Effector memory CD8-positive, alpha-beta T cell (primary cell): ENCODE measurements at regions not wholly inside any gene's neighbourhood (a gene's known extent, or its start where the extent isn't known, plus 50 kb on each side); places are given as distances from the start of the nearest gene placed in this dataset.

Experiments
- ATAC-seq: fragments of 150-1000 bp; cut with Tn5 transposase; replicated peaks from 2 replicates; pipeline ENCODE4 v1.10.0; 2021; ENCODE audit warnings: mild to moderate bottlenecking, moderate library complexity
- DNase-seq, 3 experiments: peaks; one replicate each; pipeline ENCODE4 v3.0.0; 2021
- H3K27ac Mint-ChIP-seq, 2 donors: one replicate each; pipeline ENCODE4 v1.8.0; 2022; ENCODE audit warnings: mild to moderate bottlenecking in 2 of 2, mixed read lengths in 2 of 2, moderate library complexity in 2 of 2
- H3K27me3 Mint-ChIP-seq, 2 donors: one replicate each; pipeline ENCODE4 v1.8.0; 2022; ENCODE audit warnings: mixed read lengths in 2 of 2
- H3K36me3 Mint-ChIP-seq: one replicate; pipeline ENCODE4 v1.8.0; 2022; ENCODE audit warnings: mild to moderate bottlenecking, moderate library complexity, mixed read lengths; ENCODE audit not compliant: insufficient read depth
- H3K4me1 Mint-ChIP-seq, 2 donors: one replicate each; pipeline ENCODE4 v1.8.0; 2022; ENCODE audit warnings: low read depth in 2 of 2, mixed read lengths in 2 of 2
- H3K4me3 Mint-ChIP-seq, 2 donors: one replicate each; pipeline ENCODE4 v1.8.0; 2022; ENCODE audit warnings: mild to moderate bottlenecking in 2 of 2, mixed read lengths in 2 of 2, moderate library complexity in 2 of 2
- H3K9me3 Mint-ChIP-seq, 2 donors: one replicate each; pipeline ENCODE4 v1.8.0; 2022; ENCODE audit warnings: mixed read lengths in 2 of 2

DNA sequence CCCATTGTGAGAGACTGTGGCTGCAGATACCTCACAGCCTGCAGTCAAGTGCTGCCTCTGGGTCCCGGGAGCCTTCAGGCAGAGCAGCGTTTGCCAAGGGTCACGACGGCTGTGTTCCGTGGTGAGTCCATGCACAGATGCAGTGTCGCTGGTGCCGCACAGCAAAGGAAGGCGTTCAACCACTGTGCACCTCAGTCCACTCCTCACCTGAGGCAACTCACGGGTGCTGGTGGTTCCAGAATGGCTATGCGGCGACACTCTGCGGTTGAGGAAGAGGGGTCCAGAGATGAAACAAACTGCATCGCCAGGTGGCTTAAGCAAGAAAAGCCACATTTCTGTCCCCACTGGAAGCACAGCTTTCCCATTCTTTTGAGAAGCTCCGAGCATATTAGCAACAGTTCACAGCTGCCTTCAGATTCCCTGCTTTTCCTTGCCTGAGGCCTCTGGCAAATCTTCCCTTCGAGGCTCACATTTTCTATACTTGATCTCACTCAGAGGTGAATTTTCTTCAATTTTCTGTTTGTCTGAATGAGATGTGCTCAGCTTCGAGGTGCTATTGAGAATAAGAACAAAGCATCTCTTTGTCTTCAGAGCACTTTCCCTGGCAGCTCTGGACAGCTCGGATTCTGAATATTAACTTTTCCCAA is 208.8 kb upstream of the TWIST2 start:
- no peaks in the 10 kb centered on the region for H3K9me3 Mint-ChIP-seq
- H3K4me1 Mint-ChIP-seq, result peaks cover 0 to 3% of the 10 kb centered on the region in 2 donors
- ATAC-seq (no peak), DNase-seq (no peak)
- no peak overlapping the region for H3K27ac Mint-ChIP-seq
- H3K4me3 Mint-ChIP-seq, result no peak overlapping the region
- peaks cover 37 to 78% of the 10 kb centered on the region in 2 donors for H3K27me3 Mint-ChIP-seq
- peaks cover 2% of the 10 kb centered on the region for H3K36me3 Mint-ChIP-seq

DNA sequence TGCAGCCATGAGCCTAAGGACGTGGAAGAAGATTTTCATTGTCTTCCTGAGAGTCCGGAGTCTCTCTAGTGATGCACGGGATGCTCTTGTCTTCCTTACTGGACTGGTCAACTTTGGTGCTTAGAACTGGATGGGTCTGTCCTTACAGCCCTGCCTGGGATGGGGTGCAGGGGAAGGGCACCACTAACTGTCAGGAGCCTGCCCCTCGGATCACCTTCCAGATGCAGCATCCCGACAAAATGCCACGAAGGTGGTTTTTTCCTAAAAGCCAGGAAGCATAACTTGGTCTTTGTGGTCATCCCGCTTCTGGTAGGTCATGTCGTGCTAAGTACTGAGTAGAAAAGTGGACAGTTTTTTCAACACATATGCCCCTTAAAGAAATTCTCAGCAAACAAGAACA is 207.4 kb upstream of the TWIST2 start:
- H3K4me3 Mint-ChIP-seq, result no peak overlapping the region

DNA sequence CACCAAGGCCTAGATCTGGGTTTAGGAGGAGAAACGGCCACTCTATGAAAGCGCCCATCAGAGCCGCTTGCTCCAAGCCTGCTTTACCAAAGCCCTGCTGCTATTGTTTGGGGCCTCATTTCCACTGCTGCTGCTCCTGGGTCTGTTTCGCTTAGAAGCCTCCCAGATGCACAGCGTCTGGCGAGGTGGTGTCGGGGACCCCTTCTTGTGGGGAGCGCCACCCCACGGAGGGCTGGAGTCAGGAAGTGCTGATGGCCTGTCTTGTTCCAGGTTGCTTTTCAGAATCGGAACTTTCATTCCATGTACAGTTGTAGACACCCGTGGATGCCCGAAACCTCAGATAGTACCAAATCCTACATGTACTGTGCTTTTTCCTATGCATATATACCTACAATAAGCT is 204.9 kb upstream of the TWIST2 start:
- Mint-ChIP-seq H3K4me1 (peaks cover 0 to 3% of the 10 kb centered on the region in 2 donors), H3K36me3 (no peaks in the 10 kb centered on the region), H3K27ac (no peak overlapping the region), H3K27me3 (peaks cover 15 to 59% of the 10 kb centered on the region in 2 donors), H3K9me3 (no peaks in the 10 kb centered on the region), H3K4me3 (no peak overlapping the region)
- ATAC-seq, result no peak
- no peak for DNase-seq

More for the DNA sequence above, 207.4 kb upstream of the TWIST2 start:
- H3K27ac Mint-ChIP-seq, result no peak overlapping the region
- ATAC-seq, result no peak
- H3K4me1 Mint-ChIP-seq, result peaks cover 0 to 3% of the 10 kb centered on the region in 2 donors
- H3K27me3 Mint-ChIP-seq, result peaks cover 28 to 72% of the 10 kb centered on the region in 2 donors
- H3K9me3 Mint-ChIP-seq, result no peaks in the 10 kb centered on the region
- no peak for DNase-seq
- H3K36me3 Mint-ChIP-seq, result no peaks in the 10 kb centered on the region

DNA sequence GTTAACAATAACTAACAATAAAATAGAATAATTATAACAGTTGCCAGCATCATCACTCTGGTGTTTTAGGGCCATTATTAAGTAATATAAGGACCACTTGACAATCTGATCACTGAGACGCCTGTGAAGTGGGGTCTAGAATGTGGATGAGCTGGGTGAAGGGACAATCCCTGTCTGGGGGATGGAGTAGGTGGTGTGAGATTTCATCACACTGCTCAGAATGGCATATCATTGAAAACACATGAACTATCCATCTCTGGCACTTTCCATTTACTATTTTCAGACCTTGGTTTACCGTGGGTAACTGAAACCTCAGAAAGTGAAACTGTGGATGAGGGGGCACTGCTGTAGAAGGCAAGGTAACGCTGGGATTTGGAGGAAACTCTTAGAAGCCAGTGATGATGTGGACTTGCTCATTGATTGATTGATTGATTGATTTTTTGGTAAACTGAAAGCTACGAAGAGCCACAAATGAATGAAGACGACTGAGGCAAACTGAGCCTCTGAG is 204.4 kb upstream of the TWIST2 start:
- DNase-seq (no peak), ATAC-seq (no peak)
- peaks cover 15 to 55% of the 10 kb centered on the region in 2 donors for H3K27me3 Mint-ChIP-seq
- H3K4me1 Mint-ChIP-seq, result peaks cover 0 to 3% of the 10 kb centered on the region in 2 donors
- H3K27ac Mint-ChIP-seq, result no peak overlapping the region
- H3K4me3 Mint-ChIP-seq, result no peak overlapping the region
- H3K9me3 Mint-ChIP-seq, result no peaks in the 10 kb centered on the region
- H3K36me3 Mint-ChIP-seq, result no peaks in the 10 kb centered on the region

DNA sequence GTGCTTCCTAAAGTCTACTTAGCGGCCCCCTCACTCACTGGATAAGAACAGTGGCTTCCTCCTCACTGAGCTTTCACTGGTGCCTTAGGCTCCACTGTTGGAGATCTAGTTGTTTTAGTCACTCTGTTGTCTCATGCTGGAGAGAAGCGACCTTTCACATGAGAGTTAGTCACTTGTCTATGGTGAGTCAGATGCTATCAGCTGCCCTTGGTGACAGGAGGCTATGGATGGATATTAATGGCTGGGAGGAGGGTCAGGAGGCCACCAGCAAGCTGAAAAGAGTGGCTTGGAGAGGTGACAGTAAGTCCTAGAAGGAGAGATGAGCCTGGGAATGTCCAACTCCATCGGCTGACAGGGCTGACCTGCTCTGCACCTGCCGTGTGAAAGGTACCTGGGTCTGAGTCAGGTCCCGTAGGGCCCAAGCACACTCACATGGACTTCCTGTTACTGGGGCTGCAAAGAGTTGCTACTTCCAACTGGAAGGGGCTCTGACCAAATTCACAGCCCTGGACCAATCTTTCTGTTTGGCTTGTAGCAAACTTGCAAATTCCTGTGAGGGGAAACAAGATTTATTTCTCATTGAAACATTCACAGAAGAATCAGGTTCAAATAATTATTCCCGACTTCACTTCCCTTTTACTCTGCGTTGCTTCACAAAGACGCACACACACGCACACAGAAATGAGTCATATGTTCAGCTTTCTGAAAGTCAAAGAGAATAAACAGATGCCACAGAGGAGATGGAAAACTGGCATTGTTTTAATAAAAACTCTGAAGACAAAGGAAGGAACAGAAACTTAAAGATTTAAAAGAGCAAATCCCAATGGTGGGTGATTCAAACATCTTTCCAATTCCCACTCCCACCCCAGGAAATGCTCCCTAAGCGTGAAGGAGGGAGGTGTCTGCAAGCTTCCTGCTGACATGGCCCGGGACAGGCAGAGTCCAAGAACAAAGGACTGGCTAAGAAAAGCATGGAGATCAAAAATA is 203.5 kb upstream of the TWIST2 start:
- Mint-ChIP-seq H3K4me3 (no peak overlapping the region), H3K9me3 (no peaks in the 10 kb centered on the region), H3K27me3 (peaks cover 16 to 47% of the 10 kb centered on the region in 2 donors), H3K27ac (no peak overlapping the region), H3K4me1 (peaks cover 0 to 3% of the 10 kb centered on the region in 2 donors), H3K36me3 (no peaks in the 10 kb centered on the region)
- no peak for DNase-seq
- no peak for ATAC-seq

DNA sequence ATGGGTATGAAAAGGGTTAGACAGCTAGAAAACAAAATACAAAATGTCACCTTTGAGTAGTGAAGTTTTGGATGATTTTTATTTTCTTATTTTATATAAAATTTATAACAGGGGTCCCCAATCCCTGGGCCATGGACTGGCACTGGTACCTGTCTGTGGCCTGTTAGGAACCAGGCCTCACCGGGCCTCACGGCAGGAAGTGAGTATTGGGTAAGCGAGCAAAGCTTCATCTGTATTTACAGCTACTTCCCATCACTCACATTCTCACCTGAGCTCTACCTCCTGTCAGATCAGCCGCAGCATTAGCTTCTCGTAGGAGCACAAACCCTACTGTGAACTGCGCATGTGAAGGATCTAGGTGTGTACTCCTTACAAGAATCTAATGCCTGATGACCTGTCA is 202.8 kb upstream of the TWIST2 start:
- no peak for DNase-seq
- H3K4me1 Mint-ChIP-seq, result peaks cover 0 to 3% of the 10 kb centered on the region in 2 donors
- ATAC-seq, result no peak
- H3K27me3 Mint-ChIP-seq, result peaks cover 16 to 47% of the 10 kb centered on the region in 2 donors
- no peak overlapping the region for H3K4me3 Mint-ChIP-seq
- H3K9me3 Mint-ChIP-seq, result no peaks in the 10 kb centered on the region
- H3K27ac Mint-ChIP-seq, result no peak overlapping the region
- no peaks in the 10 kb centered on the region for H3K36me3 Mint-ChIP-seq

DNA sequence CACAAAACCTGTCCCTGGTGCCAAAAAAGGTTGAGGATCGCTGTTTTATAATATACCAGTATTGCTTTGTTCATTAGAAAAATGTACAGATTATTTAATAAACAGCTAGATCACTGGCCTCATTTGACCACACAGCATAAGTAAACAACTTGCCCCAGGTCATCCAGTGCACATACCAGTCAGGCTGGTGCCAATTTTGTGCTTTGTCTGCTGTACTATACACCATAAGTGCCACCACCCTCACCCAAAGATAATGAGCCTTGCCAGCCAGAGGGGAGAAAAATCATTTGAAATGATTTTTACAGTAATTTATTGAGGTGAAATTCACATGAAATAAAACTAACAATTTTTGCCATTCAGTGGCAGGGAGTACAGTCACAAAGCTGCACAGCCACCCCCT is 202.2 kb upstream of the TWIST2 start:
- Mint-ChIP-seq H3K36me3 (no peaks in the 10 kb centered on the region), H3K4me3 (no peak overlapping the region), H3K9me3 (no peaks in the 10 kb centered on the region), H3K4me1 (peaks cover 0 to 3% of the 10 kb centered on the region in 2 donors), H3K27me3 (peaks cover 18 to 47% of the 10 kb centered on the region in 2 donors), H3K27ac (no peak overlapping the region)
- DNase-seq (no peak), ATAC-seq (no peak)

DNA sequence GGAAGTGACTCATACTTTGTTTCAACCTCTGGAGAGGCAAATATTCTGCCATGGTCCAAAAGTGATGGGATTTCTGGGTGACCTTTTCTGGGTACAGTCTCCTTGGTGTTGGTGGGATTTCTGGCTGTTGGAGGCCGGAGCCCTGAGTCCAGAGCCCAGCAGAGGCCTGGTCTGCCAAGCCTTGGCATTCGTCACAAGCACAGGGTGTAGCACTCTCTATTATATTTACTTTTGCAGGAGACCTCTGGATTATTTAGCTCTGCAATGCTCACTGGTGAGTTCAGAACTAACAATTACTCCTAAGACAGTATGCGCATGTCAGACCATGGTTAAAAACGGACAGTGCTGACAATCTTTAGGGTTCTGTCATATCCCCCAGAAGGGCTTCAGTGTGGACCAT is 201.6 kb upstream of the TWIST2 start:
- Mint-ChIP-seq H3K4me3 (no peak overlapping the region), H3K27ac (no peak overlapping the region), H3K4me1 (peaks cover 0 to 3% of the 10 kb centered on the region in 2 donors), H3K36me3 (no peaks in the 10 kb centered on the region), H3K27me3 (peaks cover 24 to 47% of the 10 kb centered on the region in 2 donors), H3K9me3 (no peaks in the 10 kb centered on the region)
- ATAC-seq (no peak), DNase-seq (no peak)

DNA sequence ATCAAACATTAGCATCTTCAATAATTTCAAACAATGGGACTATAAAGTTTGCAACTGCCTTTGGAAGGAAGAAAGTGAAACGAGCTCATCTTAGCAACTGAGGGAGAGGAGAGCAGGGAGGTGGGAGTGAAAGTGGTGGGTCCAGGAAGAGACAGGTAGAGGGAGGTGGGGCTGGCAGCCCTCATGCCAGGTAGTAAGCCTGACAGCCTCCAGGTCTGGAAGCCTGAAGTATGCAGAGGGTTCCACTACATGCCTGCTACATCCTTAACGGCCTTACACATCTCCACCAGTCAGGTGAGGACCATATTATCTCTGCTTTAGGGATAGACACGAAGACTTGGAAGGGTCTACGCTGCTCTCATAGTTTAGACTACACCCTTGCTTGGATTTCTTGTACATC is 201.1 kb upstream of the TWIST2 start:
- Mint-ChIP-seq H3K36me3 (no peaks in the 10 kb centered on the region), H3K27ac (no peak overlapping the region), H3K27me3 (peaks cover 29 to 50% of the 10 kb centered on the region in 2 donors), H3K4me3 (no peak overlapping the region), H3K4me1 (peaks cover 0 to 3% of the 10 kb centered on the region in 2 donors), H3K9me3 (no peaks in the 10 kb centered on the region)
- no peak for DNase-seq
- no peak for ATAC-seq

DNA sequence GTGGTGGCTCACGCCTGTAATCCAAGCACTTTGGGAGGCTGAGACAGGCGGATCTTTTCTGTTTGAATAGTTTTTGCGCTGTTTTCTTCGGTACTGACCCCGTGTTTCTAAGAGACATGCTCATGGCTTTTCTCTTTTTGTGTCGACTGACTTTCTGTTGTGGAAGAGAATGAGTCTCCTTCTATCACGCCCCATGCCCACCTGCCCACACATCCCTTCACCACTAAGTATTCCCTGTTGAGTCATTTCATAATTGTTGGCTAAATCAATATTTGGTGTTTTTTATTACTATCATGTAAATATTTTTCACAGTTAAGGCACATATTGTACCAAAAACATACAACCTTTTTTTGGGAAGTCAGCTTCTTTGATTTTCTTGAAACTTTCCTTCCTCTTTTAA is 198.8 kb upstream of the TWIST2 start:
- Mint-ChIP-seq H3K9me3 (no peaks in the 10 kb centered on the region), H3K27ac (no peak overlapping the region), H3K27me3 (peaks cover 41 to 61% of the 10 kb centered on the region in 2 donors), H3K4me1 (no peaks in the 10 kb centered on the region), H3K4me3 (no peak overlapping the region), H3K36me3 (no peaks in the 10 kb centered on the region)
- no peak for DNase-seq
- ATAC-seq, result no peak

DNA sequence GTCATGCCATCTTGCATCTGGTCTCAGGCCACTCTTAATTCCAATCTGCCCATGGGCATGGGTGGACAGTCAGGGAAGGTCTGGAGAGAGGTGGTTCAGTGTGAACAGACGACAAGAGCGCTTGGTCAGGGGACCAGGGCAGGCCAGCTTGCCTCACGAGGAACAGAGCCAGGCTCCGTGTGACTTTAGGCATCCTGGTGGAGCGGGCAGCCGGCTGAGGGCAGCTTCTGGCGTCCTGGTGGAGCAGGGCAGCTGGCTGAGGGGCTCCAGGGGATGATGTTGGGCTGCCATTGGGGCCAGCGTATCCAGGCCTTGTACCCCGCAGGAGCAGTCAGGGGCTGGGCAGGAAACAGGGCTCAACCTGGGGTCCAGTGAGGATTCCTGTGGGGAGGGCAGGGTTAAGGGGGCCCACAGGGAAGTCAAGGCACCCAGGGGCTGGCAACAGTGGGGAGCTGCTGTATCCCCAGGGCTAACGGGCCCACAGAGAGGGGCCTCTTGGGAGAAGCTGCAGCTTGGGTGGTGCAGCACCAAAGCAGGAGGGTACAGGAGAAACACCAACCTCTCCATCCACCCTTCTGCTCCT is 197.9 kb upstream of the TWIST2 start:
- Mint-ChIP-seq H3K27ac (no peak overlapping the region), H3K36me3 (no peaks in the 10 kb centered on the region), H3K4me3 (no peak overlapping the region), H3K4me1 (no peaks in the 10 kb centered on the region), H3K27me3 (peaks cover 41 to 53% of the 10 kb centered on the region in 2 donors), H3K9me3 (no peaks in the 10 kb centered on the region)
- ATAC-seq (no peak), DNase-seq (no peak)

DNA sequence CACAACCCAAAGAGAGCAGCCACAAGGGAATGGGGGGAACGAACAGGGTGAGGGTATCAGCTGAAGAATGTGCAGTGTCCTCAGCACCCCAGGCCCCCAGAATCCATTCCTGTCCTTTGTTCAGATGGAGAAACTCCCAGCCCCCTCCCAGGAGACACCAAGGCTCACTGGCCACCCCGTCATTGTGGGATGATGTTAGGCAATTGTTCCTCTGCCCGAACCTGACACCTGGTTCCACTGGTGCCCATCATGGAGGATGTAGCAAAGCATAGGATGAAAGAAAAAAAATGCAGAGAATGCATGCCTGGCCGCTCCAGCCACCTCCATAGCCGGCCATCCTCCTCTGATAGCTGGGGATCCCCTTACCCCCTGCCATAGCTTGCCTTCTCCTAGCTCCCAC is 197.3 kb upstream of the TWIST2 start:
- no peaks in the 10 kb centered on the region for H3K9me3 Mint-ChIP-seq
- H3K27ac Mint-ChIP-seq, result no peak overlapping the region
- H3K27me3 Mint-ChIP-seq, result peaks cover 41 to 55% of the 10 kb centered on the region in 2 donors
- H3K4me1 Mint-ChIP-seq, result no peaks in the 10 kb centered on the region
- no peak for DNase-seq
- H3K36me3 Mint-ChIP-seq, result no peaks in the 10 kb centered on the region
- no peak for ATAC-seq
- no peak overlapping the region for H3K4me3 Mint-ChIP-seq

DNA sequence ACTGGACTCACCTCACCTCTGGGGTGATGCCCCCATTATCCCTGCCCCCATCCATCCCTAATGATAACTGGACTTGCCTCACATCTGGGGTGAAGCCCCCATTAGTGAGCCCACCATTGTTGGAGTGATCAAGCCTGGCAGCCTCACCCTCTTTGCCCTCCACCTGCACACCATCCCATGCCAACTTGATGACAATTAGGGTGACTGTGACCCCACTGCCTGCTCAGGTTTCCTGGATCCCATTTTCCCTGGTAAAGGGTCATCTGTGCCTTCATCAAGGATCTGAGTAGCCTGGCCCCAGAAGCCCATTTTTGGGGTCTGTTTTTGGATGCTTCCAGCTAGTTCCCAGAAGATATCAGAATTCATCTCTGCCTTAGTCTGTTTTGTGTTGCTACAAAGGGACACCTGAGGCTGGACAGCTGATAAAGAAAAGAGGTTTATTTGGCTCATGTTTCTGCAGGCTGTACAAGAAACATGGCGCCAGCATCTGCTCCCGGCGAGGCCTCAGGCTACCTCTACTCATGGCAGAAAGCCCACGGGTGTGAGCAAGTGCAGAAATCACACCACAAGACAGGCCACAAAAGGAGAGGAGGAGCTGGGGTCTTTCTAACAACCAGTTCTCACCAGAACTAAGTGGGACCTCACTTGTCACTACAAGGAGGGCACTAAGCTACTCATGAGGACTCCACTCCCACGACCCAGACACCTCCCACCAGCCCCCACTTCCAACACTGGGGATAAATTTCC is 196.4 kb upstream of the TWIST2 start:
- Mint-ChIP-seq H3K36me3 (no peaks in the 10 kb centered on the region), H3K4me1 (no peaks in the 10 kb centered on the region), H3K9me3 (no peaks in the 10 kb centered on the region), H3K27ac (no peak overlapping the region), H3K4me3 (no peak overlapping the region), H3K27me3 (peaks cover 44 to 63% of the 10 kb centered on the region in 2 donors)
- DNase-seq (no peak), ATAC-seq (no peak)
